Loucy (cell line): ENCODE measurements at regions not wholly inside any gene's neighbourhood (a gene's known extent, or its start where the extent isn't known, plus 50 kb on each side); places are given as distances from the start of the nearest gene placed in this dataset.
"Not testable (repeated sequence)": the region's sequence is repeated elsewhere in the genome, so short reads cannot be mapped to it uniquely, and the experiment has no call there.

Source experiments
- H2AFZ ChIP-seq: fragments of 200-600 bp; sonication (generic); 2 replicates; pipeline ENCODE4 v1.6.0; 2016; ENCODE audit warnings: antibody characterized with exemption, mild to moderate bottlenecking, low read length, moderate library complexity
- H3F3A ChIP-seq: fragments of 200-600 bp; 2 replicates; pipeline ENCODE4 v1.6.0; 2016; ENCODE audit warnings: antibody characterized with exemption, low read depth, mild to moderate bottlenecking
- H3K27me3 ChIP-seq: fragments of 200-600 bp; sonication (generic); 2 replicates; pipeline ENCODE4 v1.6.1; 2014; ENCODE audit warnings: low read length, mild to moderate bottlenecking; ENCODE audit not compliant: insufficient read depth, poor library complexity, severe bottlenecking
- H3K36me3 ChIP-seq: fragments of 200-600 bp; sonication (generic); 2 replicates; pipeline ENCODE4 v1.6.1; 2016; ENCODE audit warnings: low read length; ENCODE audit not compliant: insufficient read depth
- H3K4me1 ChIP-seq: fragments of 200-600 bp; sonication (generic); 2 replicates; pipeline ENCODE4 v1.5.1; 2014; ENCODE audit warnings: low read length, mild to moderate bottlenecking; ENCODE audit not compliant: insufficient read depth, poor library complexity, severe bottlenecking
- H3K4me2 ChIP-seq: fragments of 200-600 bp; sonication (generic); 2 replicates; pipeline ENCODE4 v1.6.0; 2014; ENCODE audit warnings: antibody characterized with exemption, low read length, low read depth, mild to moderate bottlenecking; ENCODE audit not compliant: poor library complexity, severe bottlenecking
- H3K4me3 ChIP-seq: fragments of 200-600 bp; sonication (generic); 2 replicates; pipeline ENCODE4 v1.5.1; 2014; ENCODE audit warnings: low read length, mild to moderate bottlenecking, mixed read lengths; ENCODE audit not compliant: poor library complexity, severe bottlenecking
- H3K79me2 ChIP-seq: fragments of 200-600 bp; sonication (generic); 2 replicates; pipeline ENCODE4 v1.6.1; 2014; ENCODE audit warnings: low read length; ENCODE audit not compliant: insufficient read depth
- H3K9ac ChIP-seq: fragments of 200-600 bp; sonication (generic); 2 replicates; pipeline ENCODE4 v1.6.0; 2014; ENCODE audit warnings: mild to moderate bottlenecking, low read depth, low read length, moderate library complexity; ENCODE audit not compliant: poor library complexity, severe bottlenecking
- H3K9me2 ChIP-seq: fragments of 200-600 bp; sonication (generic); replicated peaks from 2 replicates; pipeline ENCODE4 v1.6.1; 2016; ENCODE audit warnings: low read depth, low read length, mixed read lengths
- H3K9me3 ChIP-seq: fragments of 200-600 bp; sonication (generic); 2 replicates; pipeline ENCODE4 v1.6.1; 2014; ENCODE audit warnings: mild to moderate bottlenecking, antibody characterized with exemption, low read length, low read depth; ENCODE audit not compliant: insufficient read depth
- H4K20me1 ChIP-seq: fragments of 200-600 bp; sonication (generic); 2 replicates; pipeline ENCODE4 v1.6.0; 2014; ENCODE audit warnings: antibody characterized with exemption, low read length, mild to moderate bottlenecking; ENCODE audit not compliant: insufficient read depth, poor library complexity, severe bottlenecking
- CTCF ChIP-seq: fragments of 200-600 bp; sonication (generic); conservative IDR thresholded peaks from 2 replicates; pipeline ENCODE4 v1.5.1; 2014; ENCODE audit warnings: mild to moderate bottlenecking, antibody characterized with exemption, low read length
- EZH2phosphoT487 ChIP-seq: fragments of 200-600 bp; IDR thresholded peaks from 2 replicates; pipeline ENCODE4 v1.6.1; 2018; ENCODE audit warnings: antibody characterized with exemption, mild to moderate bottlenecking, moderate library complexity, borderline replicate concordance

- H3K4me3 ChIP-seq, H4K20me1 ChIP-seq, H3K4me2 ChIP-seq, H2AFZ ChIP-seq, H3K9me2 ChIP-seq, H3K9ac ChIP-seq, H3K9me3 ChIP-seq, H3K36me3 ChIP-seq, H3K4me1 ChIP-seq, H3K79me2 ChIP-seq, H3F3A ChIP-seq, H3K27me3 ChIP-seq: not testable (repeated sequence)
Observed at GRCh38 chr4:189579645-189580044, 361.0 kb upstream of the FRG1 start.

GRCh38 chr4:189586908-189587632, 353.6 kb upstream of the FRG1 start:
- H3K9me3 ChIP-seq, H3K4me3 ChIP-seq, H3K9ac ChIP-seq, H3K9me2 ChIP-seq, H3K79me2 ChIP-seq, H3K36me3 ChIP-seq, H2AFZ ChIP-seq, H3K27me3 ChIP-seq, H3F3A ChIP-seq, H3K4me2 ChIP-seq, H3K4me1 ChIP-seq, H4K20me1 ChIP-seq: not testable (repeated sequence)

GRCh38 chr4:189589201-189589600, 351.5 kb upstream of the FRG1 start:
- H2AFZ ChIP-seq, H4K20me1 ChIP-seq, H3F3A ChIP-seq, H3K36me3 ChIP-seq, H3K4me1 ChIP-seq, H3K79me2 ChIP-seq, H3K9me2 ChIP-seq, H3K4me3 ChIP-seq, H3K27me3 ChIP-seq, H3K9ac ChIP-seq, H3K4me2 ChIP-seq, H3K9me3 ChIP-seq: not testable (repeated sequence)

- Histone ChIP-seq H3K27me3 (no peaks in the 10 kb centered on the region), H3K9ac (no peak overlapping the region), H4K20me1 (no peaks in the 10 kb centered on the region), H3K79me2 (no peaks in the 10 kb centered on the region), H3K9me2 (no peaks in the 10 kb centered on the region), H3F3A (no peaks in the 10 kb centered on the region), H3K9me3 (no peaks in the 10 kb centered on the region), H3K4me2 (no peak overlapping the region), H3K36me3 (no peaks in the 10 kb centered on the region), H3K4me3 (no peak overlapping the region), H2AFZ (no peak overlapping the region), H3K4me1 (no peaks in the 10 kb centered on the region)
- TF ChIP-seq CTCF (no peak), EZH2phosphoT487 (no peak)
Observed at GRCh38 chr4:189592890-189593289, 347.8 kb upstream of the FRG1 start.
